ENCODE measurements at regions not wholly inside any gene's neighbourhood (a gene's known extent, or its start where the extent isn't known, plus 50 kb on each side); places are given as distances from the start of the nearest gene placed in this dataset.

DNA sequence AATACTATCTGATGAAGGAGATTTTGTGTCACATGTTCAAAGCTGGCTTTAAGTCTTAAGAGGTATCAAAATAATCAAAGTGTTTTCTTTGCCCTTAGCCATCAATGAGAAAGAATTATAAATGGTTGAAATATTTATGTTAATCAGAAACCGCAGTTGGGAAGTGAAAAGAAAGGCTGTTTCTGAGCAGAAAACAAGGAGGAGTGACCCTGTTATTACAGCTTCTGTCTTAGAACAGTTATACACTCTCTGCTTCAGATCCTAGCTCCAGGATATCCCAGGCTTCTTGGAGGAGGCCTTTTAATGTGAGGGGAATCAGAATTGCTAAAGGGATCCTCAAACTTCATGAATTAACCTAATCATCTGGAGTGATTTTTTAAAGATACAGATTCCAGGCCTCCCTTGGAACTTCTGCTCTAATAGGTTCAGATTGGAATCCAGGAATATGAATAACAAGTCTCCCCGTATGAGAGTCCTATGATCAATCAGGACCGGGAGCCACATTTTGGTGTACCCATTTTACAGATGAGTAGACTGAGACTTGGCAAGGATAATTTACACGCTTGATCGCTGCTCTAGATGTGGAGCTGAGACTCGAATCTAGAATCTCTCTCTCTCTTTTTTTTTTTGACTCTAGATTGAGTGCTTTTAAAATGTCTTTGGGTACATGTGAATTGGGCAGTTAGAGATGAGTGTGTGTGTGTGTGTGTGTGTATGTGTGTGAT is 50.8 kb upstream of the JAG1 start:
- DNase-seq = no peak

DNA sequence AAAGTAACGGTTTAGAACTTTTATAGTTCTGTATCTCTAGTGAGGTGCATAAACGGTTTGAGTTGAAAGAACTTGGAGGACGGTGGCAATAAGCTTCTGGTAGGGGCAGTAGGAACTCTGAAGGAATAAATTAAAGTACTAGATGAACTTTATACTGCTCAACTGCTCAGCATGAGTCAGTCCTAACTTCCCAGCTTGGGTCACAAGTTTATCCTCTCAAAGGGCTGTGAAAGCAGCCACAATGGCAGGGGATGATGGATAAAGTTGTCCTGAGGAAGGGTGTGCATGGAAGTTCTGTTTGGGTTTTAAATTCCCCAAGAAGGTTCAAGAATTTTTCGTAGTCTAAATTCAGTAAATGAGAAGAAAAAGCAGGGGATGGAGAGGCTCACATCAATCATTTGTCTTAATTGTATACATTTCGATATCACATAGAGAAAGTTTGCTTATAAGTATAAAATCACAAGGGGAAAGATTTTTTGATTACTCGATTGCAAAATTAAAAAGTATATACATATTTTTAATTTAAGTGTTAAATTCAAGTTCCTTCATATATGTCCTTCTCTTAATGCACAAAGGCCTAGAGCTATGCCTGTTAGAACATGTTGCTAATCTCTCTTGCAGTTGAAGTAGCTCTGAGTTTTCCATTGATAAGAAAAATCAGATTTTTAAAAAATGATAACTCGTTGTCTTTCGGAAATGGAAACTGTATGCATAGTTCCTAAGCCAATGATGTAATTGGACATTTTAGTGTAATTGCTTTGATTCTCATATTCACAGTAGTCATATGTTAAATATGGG is 55.3 kb upstream of the JAG1 start:
- DNase-seq = no peak

DNA sequence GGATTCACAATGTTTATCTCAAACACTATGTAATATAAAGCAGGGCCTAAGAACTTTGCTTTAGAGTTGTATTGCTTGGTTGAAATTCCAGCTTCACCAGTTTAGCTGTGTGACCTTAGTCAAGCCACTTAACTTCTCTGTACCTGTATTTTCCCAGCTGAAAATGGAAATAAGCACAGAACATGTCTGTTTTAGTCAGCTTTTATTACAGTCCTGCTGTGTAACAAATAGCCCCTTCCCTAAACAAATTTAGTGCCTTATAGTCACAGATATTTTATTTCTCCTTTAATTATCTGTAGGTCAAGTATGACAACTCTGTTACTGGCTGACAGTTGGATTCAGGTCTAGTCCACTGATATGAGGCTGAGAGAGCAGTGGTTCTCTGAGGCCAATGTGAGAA is 56.0 kb upstream of the JAG1 start:
- DNase-seq = no peak

DNA sequence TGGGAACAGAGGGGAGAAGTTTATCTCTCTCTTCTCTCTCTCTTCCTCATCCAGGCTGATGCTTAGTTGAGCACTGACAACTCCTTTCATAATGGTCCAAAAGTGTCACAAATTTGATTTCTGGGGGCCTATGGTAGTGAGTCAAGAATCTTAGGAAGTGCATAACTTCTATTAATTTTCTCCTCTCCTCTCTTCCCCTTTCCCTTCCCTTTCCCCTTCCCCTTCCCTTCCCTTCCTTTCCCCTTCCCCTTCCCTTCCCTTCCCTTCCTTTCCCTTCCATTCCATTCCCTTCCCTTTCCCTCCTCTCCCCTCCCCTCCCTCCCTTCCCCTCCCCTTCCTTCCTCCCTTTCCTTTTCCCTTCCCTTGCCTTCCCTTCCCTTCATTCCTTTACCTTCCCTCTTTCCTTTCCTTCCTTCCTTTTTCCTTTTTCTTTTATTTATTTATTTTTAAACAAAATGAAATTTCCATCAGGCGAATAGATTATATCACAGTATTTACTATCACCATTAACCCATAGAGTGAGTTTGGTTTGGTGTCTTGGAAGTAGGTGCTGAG is 56.9 kb upstream of the JAG1 start:
- DNase-seq = no peak

DNA sequence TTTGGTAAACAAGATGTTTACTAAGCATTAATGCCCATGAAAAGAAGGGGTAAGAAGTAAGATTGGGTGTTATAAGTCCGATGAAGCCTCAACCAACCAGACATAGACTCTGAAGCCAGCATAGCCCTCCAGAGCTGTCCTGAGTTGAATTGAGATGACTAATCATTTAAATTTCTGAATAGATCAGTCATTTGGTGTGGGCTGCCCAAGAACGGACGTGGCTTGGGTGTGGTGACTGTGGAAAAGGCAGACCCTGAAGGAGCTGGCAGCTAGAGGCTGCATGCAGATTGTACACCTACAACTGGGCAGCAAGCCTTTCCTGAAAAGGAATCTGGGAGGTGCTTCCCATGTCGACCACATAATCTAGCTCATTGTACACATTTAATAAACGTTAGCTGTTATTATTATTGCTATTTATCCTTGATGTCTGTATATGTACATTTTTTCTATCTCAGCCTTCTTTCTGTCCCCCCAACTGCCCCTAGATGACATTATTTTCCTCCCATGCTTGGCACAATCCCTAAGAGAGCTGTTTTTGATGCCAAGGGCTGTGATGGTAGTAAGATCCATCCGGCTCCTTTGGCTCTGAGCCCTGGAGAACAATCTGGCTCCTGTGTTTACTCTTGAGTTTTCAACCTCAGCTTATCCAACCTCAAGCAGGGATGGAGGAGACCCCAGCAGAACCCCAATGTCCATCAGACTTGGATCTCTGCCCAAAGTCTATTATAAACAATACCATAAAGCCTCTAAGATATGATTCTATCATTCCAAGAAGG is 57.6 kb upstream of the JAG1 start:
- no peak for DNase-seq

DNA sequence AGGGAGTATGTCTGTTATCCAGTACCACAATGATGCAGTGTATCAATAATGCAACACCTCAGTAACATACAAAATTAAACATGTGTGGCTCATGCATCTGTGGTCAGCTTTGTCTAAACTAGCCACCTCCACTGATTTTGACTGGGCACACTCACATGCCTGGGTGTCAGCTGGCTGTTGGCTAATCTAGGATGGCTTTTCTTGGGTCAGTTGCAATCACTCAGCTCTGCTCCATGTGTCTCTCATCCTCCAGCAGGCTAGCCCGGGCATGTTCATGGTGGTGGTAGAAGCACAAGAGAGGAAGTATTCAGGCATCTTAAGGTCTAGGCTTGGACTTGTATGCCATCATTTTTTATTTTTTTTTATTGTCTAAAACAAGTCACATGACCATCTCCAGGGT is 59.3 kb upstream of the JAG1 start:
- DNase-seq = no peak

DNA sequence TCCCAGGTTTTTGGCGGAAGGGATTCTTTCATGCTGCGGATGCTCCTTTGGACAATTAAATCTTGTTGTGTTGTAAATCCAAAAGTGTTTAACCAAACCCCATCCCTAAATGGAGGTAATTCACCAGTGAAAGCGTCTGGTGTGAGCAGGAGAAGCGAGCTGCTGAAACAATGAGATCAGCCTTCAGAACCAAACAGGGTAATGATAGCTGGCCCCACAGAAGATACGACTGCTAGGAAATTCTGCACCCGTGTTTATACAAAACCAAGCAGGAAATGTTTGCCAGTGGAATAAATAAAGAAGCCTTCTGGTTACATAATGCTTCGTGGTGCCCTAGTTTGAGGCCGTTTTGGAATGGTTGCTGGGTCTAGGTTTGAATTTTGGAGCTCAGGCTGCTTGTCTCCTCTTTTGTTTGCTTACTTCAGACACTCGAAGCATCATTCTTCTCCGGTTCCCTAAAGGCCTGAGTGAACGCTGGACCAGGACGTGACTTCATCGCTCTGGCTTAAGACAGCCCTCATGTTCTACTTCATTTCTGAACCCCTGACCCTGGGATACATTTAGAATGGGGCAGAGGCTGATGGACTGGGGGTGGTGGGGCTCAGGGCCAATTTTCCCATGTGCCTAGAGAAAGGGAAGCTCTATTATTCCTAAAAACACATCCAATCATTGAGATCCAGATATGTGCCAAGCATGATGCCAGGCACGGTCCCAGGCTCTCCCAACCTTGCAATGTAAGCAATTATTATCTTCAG is 61.6 kb upstream of the JAG1 start:
- no peak for DNase-seq

DNA sequence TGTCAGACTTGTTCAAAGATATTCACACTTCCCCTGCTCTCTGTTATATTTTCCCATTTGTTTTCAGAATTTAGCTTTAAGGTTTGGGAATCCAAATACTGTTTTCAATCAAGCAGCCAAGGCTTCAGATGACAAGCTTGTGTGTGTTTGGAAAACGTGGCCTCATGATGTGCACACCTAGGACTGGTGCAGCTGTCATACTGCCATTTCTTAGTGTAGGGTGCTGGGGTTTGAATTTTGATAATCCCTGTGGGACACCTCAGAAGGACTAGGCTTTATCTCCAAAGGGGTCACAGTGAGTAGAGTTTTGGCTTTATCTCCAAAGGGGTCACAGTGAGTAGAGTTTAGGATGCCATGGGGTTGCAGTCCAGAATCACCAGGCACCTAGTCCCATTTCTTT is 65.3 kb upstream of the JAG1 start:
- DNase-seq = no peak

DNA sequence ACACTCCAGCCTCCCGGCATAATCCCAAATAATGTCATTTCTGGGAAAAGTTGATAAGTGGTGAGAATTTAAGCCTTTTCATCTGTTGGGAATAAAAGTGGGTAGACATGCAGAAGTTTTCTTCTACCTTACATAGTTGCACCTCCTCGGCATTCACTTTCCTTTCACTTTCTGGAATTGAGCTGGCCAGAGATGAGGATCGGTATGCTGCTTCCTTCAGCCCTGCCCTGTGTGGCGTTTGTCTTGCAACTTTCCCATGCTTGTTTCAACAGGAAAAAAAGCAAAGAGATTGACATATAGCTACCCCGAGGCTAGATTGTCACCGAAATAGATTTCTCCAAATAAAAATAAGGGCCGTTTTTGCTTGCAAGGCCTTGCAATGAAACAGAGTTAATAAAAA is 65.8 kb upstream of the JAG1 start:
- DNase-seq = no peak

DNA sequence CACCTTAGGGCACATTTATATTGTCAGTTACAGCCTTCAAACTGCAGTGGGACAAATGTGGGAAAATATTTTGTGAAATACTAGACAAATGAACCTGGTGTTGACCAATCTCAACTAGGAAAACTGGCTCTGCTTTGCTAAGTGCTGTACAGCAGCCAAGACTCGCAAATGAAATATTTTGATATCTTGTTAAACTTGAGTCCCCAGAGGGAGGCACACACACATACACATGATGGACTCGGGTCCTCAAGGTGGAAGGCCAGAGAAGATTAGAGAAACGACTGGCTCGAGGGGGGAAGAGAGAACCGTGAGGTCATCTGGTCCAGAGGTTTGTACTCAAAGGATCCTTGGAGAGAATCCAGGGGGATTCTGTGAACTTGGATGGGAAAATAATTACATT is 67.3 kb upstream of the JAG1 start:
- no peak for DNase-seq

DNA sequence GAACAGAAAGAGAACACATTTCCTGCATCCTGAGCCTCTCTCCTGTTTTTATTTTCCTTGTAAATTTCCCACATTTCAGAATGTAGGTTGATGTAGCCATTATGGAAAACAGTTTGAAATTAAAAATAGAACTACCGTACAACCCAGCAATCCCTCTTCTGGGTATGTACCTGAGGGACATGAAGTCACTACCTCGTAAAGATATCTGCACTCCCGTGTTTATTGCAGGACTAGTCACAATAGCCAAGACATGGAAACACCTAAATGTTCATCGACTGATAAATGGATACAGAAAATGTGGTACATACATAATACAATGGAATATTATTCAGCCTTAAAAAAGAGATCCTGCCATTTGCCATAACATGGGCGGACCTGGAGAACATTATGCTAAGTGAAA is 72.0 kb upstream of the JAG1 start:
- no peak for DNase-seq

DNA sequence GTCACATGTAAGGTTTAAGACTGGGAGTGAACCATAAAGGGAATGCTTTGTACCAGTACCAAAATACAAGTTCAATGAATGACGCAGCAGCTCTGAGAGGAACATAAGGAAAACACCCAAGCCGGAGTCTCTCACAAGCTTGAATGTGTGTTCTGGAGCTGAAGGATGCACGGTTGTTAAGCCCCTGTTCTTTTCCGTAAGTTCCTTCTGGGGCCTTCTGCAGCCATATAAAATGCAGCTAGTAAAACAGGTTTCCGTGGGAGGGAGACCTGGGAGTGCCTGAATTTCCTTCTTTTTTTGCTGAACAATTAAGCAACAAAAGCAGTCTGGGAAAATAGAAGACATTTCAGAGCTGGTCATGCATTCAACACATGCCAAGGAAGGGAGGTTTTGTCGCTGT is 73.2 kb upstream of the JAG1 start:
- no peak for DNase-seq

DNA sequence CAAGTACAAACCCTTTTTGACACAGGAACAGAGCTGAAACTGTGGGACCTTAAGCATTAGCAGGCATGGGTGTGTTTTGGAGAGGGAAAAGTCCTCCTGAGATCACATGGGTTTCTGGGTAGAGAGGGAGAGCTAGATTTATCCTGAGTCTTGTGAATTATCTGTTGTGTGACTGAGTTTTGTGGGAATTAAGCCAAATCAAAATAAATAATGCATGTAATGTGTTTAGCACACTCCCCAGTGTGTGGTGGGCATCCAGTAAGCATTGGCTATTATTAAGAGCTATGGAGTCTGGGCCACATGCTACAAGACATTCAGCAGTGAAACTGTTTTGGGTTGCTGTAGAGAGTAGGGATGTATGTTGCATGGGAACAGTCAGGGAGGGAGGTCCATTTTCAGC is 75.3 kb upstream of the JAG1 start:
- DNase-seq = no peak

DNA sequence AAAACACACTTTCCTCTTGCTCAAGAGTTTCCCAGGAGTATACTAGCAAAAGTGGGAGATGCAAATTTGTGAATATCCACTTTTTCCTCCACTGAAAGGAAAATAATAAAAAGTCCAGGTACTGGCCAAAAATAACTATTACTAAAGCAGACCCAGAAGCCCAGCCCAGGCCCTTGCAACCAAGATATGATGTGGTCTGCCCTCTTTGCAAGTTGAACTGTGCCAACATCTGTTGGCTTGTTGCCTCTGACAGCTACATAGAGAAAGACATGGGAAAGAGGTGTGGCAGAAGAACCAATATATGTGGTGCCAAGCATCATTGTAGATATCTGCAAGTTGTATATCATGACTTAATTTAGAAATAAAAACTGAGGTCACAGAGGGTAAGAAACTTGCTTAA is 78.4 kb upstream of the JAG1 start:
- DNase-seq = no peak

DNA sequence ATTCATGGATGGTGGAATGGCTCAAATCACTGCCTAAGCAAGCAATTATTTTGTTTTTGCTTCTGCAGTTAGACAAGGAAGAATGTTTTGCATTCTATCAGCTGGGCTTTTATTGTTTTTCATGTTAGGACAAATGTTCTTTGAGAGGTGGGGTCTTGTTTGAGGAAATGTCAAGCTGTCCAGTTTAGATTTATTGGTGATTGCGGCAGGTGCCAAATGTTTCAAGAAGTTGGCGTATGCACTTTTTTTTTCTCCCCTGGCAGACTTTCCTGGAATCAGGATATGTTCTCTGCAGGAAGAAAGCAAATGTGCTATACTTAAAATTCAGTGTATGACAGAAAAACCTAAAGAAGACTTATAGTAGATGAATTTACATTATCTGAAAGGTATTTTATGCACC is 81.0 kb upstream of the JAG1 start:
- no peak for DNase-seq

DNA sequence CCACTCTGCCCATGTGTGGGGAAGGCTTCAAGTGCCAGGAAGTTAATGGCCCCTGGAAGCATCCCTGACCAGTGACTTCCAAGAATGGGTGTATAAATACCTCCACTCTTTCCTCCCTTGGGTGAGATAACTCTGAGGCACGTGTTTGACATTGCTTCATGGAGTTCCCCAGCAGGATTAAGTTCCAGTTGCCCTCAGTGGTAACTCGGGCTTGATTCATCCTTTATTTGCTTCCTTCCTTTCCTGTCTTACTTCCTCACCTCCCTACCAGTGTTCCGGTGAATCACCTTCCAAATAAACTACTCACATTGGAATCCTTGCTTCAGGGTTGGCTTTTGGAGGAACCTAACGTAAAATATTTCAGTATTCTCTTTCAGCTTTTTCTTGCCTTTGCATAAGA is 84.6 kb upstream of the JAG1 start:
- no peak for DNase-seq

DNA sequence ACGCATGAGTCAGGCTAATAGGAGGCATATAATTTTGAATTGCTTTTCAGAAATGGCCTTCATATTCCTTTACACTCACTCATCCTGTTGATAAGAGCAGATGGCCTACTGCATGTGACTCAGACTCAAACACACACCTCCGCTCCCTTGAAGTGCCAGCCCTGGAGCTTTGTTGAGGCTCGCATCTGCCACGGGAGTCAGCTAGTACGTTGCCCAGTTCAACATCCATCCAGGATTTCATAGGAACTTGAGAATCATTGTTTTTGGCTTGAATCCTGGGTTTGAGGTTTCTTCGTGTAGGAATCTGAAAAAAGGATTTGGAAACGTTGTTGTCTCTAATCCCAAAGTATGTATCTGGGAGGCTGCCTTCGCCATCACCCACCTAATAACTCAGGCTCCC is 87.4 kb upstream of the JAG1 start:
- DNase-seq = peak; percentile 55

DNA sequence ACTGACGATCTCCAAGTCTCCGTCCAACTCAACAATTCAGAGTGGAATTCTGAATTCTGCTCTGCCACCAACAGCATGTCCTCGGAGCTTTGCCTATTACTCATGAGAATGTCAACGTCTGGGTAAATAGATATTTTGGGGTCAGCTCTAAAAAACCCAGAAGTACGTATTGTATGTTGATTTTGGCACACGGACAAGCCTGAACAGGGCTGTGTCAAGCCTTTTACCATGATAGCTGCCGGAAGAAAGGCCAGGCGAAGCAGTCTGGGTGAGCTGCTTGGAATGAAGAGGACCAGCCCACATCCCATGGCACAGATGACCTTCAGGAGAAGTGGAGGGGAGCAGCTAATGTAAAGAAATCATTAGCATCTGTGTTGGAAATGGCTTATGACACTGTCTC is 88.0 kb upstream of the JAG1 start:
- DNase-seq = no peak

DNA sequence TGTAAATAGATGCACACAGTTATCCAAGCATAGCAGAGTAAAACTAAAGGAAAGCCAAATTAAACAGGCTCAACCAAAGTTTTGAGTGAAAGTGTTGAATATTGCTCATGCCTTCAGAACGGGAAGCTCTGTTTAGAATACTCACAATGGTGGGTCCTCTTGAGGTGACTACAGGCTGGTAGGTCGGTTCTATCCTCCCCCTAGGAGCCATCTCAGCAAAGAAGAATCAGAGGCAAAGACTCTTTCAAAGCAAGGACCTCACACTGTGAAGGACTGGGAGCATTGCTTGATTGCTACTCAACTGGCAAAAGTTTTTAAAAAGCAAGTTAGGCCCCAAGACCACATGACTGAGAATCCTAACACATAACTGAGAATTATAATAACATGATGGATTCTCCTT is 88.4 kb upstream of the JAG1 start:
- no peak for DNase-seq

DNA sequence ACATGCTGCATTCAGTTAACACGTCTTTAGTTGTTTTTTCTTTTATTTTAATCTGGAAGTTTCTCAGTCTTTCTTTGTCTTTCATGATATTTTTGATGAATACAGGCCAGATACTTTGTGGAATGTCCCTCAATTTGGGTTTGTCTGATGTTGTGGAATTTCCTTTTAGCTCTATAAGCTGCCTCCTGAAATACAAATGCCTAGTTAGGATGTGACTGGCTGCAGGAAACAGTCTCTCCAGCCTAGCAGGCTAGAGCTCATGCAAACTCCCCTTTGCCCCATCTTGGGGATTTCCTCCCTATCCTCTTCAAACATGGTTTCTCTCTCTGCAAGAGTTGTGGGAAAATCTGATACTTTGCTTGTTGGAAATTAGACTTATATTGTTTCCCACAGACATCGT is 89.3 kb upstream of the JAG1 start:
- DNase-seq = no peak

DNA sequence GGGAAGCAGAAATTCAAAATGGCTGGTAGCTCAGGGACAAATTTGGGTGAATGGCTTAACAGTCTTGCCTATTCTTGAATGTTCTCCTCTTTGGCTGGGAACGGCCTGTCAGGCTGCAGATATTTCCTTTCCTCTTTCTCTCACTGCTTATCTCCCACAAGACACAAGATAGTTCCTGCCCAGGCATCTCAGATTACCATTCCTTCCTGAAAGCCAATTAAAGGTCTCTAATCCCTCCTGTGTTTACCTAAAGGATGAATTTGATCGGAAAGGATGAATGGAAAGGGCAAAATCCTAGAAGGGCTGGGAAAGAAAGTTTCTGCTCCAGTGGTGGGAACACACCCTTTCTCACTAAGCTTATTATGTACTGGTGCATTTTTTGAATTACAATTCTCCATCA is 95.9 kb upstream of the JAG1 start:
- no peak for DNase-seq

DNA sequence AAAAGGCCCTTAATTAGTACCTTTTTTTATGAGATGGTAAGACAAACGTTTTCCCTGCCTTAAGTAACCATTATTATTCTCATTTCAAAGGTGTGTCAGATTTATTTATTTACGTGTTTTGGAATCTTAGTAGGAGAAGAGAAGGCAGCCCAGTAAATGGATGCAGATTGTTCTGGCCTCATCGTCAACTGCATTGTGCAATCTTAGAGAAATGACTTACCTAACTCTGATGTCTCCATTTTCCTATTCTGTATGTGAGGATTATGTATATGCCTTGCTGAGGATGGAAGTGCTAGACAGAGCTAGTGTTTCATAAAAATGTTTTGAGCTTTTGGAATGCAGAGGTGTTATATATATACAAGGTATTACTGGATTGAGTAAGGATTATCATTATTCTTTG is 97.0 kb upstream of the JAG1 start:
- DNase-seq = no peak
